HPDE6-E6E7 (cell line): ENCODE measurements at regions not wholly inside any gene's neighbourhood (a gene's known extent, or its start where the extent isn't known, plus 50 kb on each side); places are given as distances from the start of the nearest gene placed in this dataset.
A peak's percentile ranks its signal among the peaks of the same experiment; 100 is the strongest.
"Not testable (repeated sequence)": the region's sequence is repeated elsewhere in the genome, so short reads cannot be mapped to it uniquely, and the experiment has no call there.

Experiments
- DNase-seq: peaks from one replicate; pipeline ENCODE4 v3.0.0; 2011; ENCODE audit warnings: missing footprints; ENCODE audit errors: extremely low spot score

DNA sequence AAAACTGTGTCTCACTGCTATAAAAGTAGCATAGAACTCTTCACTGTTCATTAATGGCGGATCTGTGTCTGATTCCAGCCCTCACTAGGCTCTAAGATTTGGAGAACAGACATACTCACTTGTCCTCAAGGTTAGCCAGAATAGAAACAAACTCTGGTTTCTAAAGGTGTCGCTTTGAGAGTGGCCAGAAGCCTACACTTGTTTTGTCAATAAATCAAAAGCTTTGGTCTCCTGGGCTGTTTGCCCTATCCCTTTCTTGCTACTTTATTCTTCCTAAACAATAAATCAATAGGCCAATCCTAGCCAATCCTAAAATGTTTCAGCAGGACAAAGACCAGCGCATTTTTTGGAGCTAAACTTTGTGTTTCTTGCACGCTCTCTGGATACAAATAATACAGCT lies 1064.6 kb upstream of the CHAC2 start:
- DNase-seq: no peak

DNA sequence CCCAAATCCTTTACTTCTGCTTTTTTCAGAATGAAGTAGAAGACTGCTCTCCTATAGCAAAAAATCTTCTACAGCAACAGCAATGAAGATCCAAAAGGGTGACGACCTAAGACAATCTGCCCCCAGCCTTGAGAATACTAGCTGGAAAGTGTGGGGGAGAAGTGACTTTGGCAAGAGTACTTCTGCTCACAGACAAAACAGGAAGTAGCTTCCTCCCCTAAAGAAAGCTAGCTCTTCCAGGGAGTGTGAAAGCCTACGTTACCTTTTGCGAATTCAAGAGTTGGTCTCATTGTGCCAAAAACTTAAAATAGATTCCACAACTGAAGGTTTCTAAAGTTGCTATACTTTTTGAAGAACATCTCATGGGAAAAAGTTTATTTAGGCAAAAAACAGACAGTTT lies 1069.2 kb upstream of the CHAC2 start:
- no peak for DNase-seq

DNA sequence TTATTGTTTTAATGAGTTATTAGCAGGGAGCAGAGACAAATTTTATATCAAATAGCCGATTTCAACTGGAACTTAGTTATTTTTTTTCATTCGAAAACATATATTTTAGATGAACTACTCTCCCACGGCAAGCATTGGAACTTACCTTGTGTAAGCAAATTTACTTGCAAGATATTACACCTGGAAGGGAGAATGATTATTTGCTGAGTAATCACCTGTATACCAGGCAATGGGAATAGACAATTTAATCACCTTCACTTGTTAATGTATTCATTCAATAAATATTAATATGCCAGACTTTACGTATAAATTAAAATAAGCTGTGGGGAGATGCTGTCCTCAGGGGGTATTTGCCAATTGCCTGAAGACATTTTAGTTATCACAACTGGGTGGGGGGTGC lies 1069.9 kb upstream of the CHAC2 start:
- DNase-seq: no peak

- no peak for DNase-seq
Observed at GRCh38 chr2:52695731-52696130, 1071.9 kb upstream of the CHAC2 start.

DNA sequence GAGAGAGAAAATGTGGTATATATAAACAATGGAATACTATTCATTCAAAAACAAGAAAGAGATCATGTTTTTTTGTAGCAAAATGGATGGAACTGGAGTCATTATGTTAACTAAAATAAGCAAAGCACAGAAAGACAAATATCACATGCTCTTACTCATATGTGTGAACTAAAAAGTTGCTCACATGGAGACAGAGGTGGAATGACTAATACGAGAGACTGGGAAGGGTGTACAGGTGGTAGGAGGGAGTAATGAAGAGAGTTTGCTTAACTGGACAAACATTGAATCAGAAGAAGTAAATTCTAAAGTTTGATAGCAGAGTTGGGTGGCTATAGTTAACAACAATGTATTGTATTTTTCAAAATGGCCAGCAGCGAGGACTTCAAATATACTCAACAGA lies 1080.7 kb upstream of the CHAC2 start:
- no peak for DNase-seq

DNA sequence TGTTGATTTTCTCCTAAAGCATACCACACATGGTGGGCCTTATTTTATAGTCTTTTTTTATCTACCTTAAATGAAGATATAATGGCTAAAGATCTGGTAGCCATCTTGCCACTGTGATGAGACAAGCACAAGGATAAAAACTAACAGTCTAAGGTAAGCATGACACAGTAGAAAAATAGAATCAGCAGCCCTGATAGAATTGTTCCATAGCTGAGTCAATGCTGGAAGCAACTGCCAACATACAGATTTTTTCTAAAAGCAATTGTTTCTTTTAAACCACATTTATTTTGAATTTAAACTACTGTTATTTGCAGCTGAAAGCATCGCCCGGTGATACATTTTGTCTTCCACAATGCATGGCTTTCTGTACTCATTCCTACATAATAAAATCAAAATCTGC lies 1091.5 kb upstream of the CHAC2 start:
- no peak for DNase-seq

GRCh38 chr2:52668724-52669123 lies 1098.9 kb upstream of the CHAC2 start:
- no peak for DNase-seq

GRCh38 chr2:52659546-52659945 lies 1108.1 kb upstream of the CHAC2 start:
- DNase-seq: no peak

GRCh38 chr2:52658598-52658997 lies 1109.0 kb upstream of the CHAC2 start:
- DNase-seq: no peak

- no peak for DNase-seq
Observed at GRCh38 chr2:52639692-52640091, 1127.9 kb upstream of the CHAC2 start.

DNA sequence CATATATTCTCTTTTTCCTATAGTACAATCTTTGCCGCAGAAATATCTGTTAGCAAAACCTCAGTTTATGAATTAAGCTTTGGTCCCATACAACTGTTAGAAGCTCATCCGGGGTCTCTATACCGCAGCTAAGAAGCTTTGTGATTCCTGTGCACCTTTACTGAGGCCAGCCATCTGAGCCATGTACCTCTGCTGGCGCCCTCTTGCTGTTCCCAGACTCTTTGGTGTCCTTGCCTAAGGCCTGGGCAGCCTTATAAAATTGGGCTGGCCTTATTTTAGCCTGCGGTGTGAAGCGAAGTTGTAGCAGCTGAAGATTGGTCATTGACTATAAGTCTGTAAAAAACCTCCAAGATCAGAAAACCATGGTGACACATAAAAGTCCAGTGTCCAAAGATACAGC lies 1135.1 kb upstream of the CHAC2 start:
- no peak for DNase-seq

DNA sequence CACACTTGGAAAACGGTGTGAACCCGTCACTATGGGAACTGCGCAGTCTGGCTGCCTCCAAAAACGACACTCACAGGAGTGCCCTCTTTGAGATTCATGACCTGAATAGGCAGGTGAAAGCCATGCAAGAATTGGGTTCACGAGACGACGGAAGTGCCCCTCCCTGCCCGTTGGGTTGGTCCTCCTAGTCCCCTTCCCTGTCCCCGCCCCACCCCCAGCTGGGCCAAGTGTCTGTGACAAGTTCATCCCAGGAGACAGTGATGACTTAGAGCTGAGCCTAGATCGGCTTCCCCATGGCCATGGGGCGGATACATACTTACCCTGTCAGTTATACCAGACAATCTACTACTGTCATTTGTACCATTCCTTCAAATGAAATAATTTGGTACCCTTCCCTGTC lies 1137.7 kb upstream of the CHAC2 start:
- no peak for DNase-seq

GRCh38 chr2:52629531-52629930 lies 1138.1 kb upstream of the CHAC2 start:
- no peak for DNase-seq

DNA sequence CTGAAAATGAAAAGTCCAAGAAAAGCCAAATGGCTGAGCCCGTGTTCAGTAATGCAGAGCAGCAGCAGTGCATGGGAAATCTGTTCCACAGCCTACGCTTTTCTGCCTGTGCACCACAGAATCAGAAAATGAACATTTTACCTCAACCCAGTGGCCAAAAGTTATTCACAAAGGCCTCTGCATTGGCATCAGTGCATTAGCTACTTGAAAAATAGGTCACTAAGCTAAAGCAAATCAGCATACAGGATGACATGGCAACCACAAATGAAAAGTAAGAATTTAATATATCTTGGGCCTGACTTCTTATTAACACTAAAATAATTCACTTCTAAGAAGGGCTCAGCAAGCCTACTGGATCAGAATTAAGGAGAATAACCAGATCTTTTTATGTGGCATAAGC lies 1145.3 kb upstream of the CHAC2 start:
- no peak for DNase-seq

DNA sequence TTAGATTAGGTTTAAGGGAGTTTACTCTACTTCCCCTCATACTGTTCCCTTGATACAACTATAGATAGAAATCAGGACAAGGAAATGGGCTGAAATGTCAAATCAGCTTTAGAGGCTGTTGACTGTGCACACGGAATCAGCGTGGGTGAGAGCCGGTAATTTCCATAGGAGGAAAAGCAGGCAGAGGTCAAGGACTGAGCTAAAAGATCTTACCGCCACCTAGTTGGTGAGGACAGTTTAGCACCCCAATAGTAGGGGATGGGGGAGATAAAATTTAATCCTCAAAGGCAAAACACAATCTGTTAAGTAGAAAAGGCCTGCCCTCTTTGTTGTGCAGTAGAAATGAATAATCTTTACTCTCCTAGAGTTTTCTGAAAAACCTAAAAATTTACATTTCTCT lies 1154.5 kb upstream of the CHAC2 start:
- DNase-seq: peak; percentile 1

GRCh38 chr2:52611759-52612158 lies 1155.8 kb upstream of the CHAC2 start:
- DNase-seq: no peak

GRCh38 chr2:52608030-52608429 lies 1159.6 kb upstream of the CHAC2 start:
- DNase-seq: no peak

DNA sequence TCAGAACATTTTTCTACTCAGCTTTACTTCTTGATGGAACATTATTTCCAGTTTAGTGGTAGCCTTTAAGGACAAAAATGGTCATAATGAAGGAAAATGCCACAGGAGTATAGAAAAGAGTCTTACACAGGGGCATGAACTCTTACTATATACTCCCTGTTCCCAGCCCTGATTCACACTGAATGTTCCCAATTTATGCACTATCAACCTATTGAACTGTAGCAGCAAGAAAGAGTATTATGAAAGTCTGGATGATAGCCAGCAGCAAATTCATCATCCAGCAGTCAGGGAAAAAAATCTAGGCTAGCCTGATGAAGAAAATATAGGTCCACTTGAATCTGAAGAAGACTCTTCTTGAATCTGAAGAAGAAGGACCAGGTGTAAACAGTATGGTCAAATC lies 1170.3 kb upstream of the CHAC2 start:
- no peak for DNase-seq

DNA sequence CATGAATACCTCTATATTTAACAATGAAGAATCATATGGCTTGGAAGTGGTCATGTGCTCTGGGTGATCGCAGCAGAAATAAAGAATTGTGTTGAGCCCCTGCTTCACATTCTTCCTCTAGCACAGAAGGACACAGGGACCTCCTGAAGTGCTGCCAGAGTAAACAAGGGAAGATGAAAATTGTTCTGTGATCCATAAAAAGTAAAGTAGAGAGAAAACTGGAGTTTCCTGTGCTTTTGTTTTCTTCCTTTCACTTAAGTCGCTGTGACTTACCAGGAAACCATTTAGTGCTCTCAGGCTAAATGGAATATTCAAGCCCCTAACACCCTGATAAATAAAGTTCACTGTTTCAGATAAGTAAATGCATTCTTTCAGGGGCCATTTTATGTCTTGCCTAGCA lies 1173.6 kb upstream of the CHAC2 start:
- DNase-seq: no peak

DNA sequence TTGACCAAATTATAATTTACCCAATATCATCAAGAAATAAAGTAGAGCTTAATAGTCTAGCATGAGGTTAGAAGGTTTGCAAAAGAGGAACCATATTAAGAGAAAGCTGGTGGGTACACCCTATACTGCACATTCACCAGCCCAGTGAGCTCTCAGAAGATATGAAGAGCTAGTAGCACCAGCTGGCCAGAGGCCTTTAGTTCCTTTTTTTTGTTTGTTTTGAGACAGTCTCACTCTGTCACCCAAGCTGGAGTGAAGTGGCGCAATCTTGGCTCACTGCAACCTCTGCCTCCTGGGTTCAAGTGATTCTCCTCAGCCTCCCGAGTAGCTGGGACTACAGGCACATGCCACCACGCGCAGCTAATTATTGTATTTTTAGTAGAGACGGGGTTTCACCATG lies 1183.5 kb upstream of the CHAC2 start:
- DNase-seq: not testable (repeated sequence)

- no peak for DNase-seq
Observed at GRCh38 chr2:52572469-52572894, 1195.1 kb upstream of the CHAC2 start.

- no peak for DNase-seq
Observed at GRCh38 chr2:52571380-52572347, 1195.9 kb upstream of the CHAC2 start.

DNA sequence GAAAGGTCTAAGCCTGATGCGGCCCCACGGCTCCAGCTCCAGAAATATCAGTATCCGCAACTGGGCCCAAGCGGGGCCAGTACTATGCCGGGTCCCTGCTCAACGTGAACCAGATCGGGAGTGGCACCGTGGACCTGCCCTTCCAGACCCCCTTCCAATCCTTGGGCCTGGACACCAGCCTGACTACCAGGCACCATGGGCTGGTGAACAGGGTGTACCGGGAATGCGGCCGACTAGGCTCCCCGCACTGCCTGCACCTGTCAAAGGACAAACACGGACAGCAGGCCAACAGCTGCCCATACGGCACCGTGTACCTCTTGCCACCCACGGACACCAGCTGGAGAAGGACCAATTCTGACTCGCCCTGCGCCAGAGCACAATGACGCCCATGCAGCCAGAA lies 1196.9 kb upstream of the CHAC2 start:
- no peak for DNase-seq

GRCh38 chr2:52563151-52563550 lies 1204.5 kb upstream of the CHAC2 start:
- DNase-seq: no peak
